GM13976 (cell line): ENCODE measurements at regions not wholly inside any gene's neighbourhood (a gene's known extent, or its start where the extent isn't known, plus 50 kb on each side); places are given as distances from the start of the nearest gene placed in this dataset.

Experiments
- DNase-seq: peaks from one replicate; pipeline ENCODE4 v3.0.0; 2012; ENCODE audit warnings: low spot score
- in situ Hi-C: fragments of 300-500 bp; cut with MboI; formaldehyde crosslinking; loops from one replicate; pipeline ENCODE4 v1.12.0; 2022; ENCODE audit warnings: low sequenced_read_pairs, mixed read lengths, inconsistent platforms; ENCODE audit not compliant: unreplicated experiment
- TF ChIP-seq, protein P1 (sequence below): IDR thresholded peaks from 2 replicates; pipeline ENCODE4 v1.5.1; 2012; ENCODE audit warnings: borderline replicate concordance, mild to moderate bottlenecking; ENCODE audit not compliant: insufficient read depth; ENCODE audit errors: extremely low read depth, missing control alignments, control extremely low read depth

DNA sequence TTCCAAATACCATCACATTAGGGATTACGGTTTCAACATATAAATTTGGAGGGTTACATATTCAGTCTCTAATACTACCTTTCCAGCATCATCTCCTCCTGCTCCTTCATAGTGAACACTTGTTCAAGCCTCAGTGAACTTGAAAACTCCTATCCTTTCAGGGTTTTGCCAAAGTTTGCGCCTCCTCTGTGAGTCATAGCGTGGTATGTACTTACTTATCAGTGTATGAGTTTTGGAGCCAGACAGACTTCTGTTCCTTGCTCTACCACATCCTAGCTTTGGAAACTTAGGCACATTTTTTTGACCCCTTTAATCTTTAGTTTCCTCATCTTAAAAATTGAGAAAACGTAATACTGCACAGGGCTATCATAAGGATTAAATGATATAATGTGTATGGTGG is 160.1 kb upstream of the ZC3H12C start:
- DNase-seq = no peak
- TF ChIP-seq, protein P1, sequence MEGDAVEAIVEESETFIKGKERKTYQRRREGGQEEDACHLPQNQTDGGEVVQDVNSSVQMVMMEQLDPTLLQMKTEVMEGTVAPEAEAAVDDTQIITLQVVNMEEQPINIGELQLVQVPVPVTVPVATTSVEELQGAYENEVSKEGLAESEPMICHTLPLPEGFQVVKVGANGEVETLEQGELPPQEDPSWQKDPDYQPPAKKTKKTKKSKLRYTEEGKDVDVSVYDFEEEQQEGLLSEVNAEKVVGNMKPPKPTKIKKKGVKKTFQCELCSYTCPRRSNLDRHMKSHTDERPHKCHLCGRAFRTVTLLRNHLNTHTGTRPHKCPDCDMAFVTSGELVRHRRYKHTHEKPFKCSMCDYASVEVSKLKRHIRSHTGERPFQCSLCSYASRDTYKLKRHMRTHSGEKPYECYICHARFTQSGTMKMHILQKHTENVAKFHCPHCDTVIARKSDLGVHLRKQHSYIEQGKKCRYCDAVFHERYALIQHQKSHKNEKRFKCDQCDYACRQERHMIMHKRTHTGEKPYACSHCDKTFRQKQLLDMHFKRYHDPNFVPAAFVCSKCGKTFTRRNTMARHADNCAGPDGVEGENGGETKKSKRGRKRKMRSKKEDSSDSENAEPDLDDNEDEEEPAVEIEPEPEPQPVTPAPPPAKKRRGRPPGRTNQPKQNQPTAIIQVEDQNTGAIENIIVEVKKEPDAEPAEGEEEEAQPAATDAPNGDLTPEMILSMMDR = no peak
- in situ Hi-C loops = no loop called here

DNA sequence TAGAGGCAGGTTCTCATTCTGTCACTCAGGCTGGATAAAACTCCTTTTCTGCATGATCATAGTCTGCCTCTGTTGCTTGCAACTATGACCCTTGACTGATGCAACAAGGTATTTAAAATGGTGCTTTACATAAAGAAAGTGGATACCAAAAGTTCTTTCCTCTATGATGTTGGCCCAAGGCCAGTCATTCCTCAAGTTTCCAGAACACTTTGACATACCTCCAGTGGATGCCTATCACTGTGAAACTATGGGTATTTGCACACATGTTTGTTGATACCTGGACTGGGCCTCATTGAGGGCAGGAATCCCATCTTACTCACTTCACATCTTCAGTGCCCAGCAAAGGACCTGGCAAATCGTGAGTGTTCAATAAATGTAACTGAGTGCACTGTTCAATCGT is 159.0 kb upstream of the ZC3H12C start:
- in situ Hi-C loops = no loop called here
- DNase-seq = no peak
- TF ChIP-seq, protein P1 = no peak

DNA sequence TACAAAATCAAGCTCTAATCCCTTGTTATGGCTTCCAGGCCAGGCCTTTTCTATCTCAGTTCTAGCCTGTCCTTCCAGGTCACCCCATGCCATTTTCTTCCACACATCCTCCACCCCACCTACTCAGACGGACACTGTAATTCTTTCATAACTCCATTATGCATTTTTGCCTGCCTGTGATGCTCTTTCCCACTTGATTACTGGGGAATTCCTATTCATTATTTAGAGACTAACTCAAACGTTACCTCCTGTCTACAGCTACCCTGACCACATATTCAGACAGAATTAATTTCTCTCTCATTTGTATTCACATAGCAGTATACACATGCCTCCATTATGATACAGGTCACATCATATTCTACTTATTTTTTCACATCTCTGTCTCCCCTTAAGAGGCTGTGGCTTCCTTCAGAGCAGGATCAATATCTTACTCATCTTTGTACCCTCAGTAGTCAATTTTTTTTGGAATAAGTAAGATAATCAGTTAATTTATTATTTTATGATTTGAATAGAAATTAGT is 156.5 kb upstream of the ZC3H12C start:
- in situ Hi-C loops = loop anchor here (5.0 kb wide), 1 partner anchor 89 kb away; no protein-coding TSS in a partner anchor
- DNase-seq = no peak
- TF ChIP-seq, protein P1 = no peak

DNA sequence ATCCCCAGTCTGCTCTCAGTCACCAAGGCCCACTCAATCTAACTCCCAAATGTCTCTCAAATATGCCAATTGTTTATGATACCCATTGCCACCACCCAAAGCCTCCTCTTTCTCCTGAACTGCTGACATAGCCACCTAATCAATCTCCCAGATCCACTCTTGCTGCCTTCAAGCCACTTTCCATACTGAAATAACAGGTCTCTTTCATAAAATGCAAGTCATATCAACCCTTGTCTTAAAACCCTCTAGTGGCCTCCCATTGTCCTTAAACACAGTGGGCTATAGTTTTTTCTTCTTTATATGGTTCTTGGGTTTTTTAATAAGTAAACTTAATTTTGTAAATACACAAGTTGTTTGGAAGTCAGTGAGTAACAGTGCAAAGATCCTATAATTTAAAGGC is 155.2 kb upstream of the ZC3H12C start:
- in situ Hi-C loops = loop anchor here (5.0 kb wide), 1 partner anchor 91 kb away; no protein-coding TSS in a partner anchor
- TF ChIP-seq, protein P1 = no peak

DNA sequence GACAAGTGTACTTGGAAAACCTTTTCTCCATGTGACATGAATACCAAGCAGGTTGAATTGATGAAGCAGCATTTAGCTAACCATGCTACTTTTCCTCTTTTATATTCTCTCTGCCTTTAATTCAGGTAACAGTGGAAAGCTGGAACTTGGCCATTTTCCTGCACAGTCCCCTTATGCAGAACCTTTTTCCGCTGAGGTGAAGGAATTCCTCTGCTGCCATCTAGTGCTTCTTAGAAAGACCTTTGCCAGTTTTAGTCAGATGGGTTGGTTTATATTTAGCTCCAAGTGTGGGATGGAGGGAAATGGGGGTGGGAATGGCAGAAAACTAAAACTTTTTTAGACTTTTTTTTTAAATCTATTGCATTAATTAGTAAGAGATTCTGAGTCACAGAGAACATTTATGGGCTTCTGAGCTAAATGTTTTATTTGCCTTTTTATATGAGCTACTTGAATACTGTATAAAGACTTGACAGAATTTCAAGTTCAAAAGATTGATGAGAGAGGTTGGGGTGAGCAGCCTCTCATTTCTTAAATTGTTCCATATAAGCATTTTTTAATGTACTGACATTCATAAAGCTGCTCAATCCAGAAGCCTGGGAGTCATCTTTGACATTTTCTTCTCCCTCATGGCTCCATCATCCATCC is 153.9 kb upstream of the ZC3H12C start:
- DNase-seq = no peak
- TF ChIP-seq, protein P1 = peak; percentile 60
- in situ Hi-C loops = loop anchor here (5.0 kb wide), 1 partner anchor 92 kb away; no protein-coding TSS in a partner anchor

More for the DNA sequence above, 155.2 kb upstream of the ZC3H12C start:
- DNase-seq = no peak

DNA sequence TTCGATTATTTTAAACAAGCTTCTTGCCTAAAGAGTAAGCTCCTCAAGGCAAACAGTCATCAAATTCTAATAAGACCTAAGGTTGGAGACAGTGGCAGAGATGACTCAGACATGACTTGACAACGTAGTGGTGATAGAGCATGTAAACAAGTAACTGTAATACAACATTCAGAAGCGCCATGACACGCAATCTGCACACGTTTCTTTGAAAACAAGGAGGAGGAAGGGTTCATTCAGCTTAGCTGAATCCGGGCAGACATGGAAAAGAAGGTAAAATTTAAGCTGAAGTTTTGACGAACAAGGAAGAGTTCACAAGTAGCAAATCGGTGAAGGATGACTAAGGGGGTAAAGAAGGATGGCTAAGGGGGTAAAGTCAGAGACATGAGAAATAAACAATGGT is 152.4 kb upstream of the ZC3H12C start:
- in situ Hi-C loops = loop anchor here (10.0 kb wide), 1 partner anchor 244 kb away; no protein-coding TSS in a partner anchor
- no peak for DNase-seq
- TF ChIP-seq, protein P1 = no peak
